Subcutaneous abdominal adipose tissue (tissue), 5 donors: ENCODE measurements at regions not wholly inside any gene's neighbourhood (a gene's known extent, or its start where the extent isn't known, plus 50 kb on each side); places are given as distances from the start of the nearest gene placed in this dataset.
"Not testable (repeated sequence)": the region's sequence is repeated elsewhere in the genome, so short reads cannot be mapped to it uniquely, and the experiment has no call there.

Source experiments
- H3K27ac ChIP-seq: one replicate; pipeline ENCODE4 v1.7.0; 2013; ENCODE audit warnings: low read depth, mild to moderate bottlenecking, inconsistent platforms, low read length, moderate library complexity
- H3K27me3 ChIP-seq, 5 donors: one replicate each; pipeline ENCODE4 v1.7.0; 2013; ENCODE audit warnings: low read length in 5 of 5, inconsistent platforms in 1 of 5; ENCODE audit not compliant: control insufficient read depth in 5 of 5, insufficient read depth in 4 of 5
- H3K36me3 ChIP-seq, 5 donors: one replicate each; pipeline ENCODE4 v1.7.0; 2013; ENCODE audit warnings: low read length in 5 of 5; ENCODE audit not compliant: control insufficient read depth in 5 of 5, insufficient read depth in 5 of 5
- H3K4me1 ChIP-seq, 5 donors: one replicate each; pipeline ENCODE4 v1.7.0; 2013; ENCODE audit warnings: low read length in 5 of 5, mild to moderate bottlenecking in 3 of 5, moderate library complexity in 1 of 5; ENCODE audit not compliant: control insufficient read depth in 5 of 5, insufficient read depth in 5 of 5
- H3K4me3 ChIP-seq, 5 donors: one replicate each; pipeline ENCODE4 v1.7.0; 2013; ENCODE audit warnings: low read length in 5 of 5, low read depth in 1 of 5
- H3K9ac ChIP-seq, 5 donors: one replicate each; pipeline ENCODE4 v1.7.0; 2013; ENCODE audit warnings: low read length in 5 of 5, mild to moderate bottlenecking in 4 of 5, moderate library complexity in 3 of 5
- H3K9me3 ChIP-seq, 5 donors: one replicate each; pipeline ENCODE4 v1.7.0; 2013; ENCODE audit warnings: low read length in 5 of 5; ENCODE audit not compliant: control insufficient read depth in 5 of 5
- donor health status: healthy.
- donor health status: healthy.
- donor health status: healthy.
- donor health status: healthy.
- donor health status: healthy.

DNA sequence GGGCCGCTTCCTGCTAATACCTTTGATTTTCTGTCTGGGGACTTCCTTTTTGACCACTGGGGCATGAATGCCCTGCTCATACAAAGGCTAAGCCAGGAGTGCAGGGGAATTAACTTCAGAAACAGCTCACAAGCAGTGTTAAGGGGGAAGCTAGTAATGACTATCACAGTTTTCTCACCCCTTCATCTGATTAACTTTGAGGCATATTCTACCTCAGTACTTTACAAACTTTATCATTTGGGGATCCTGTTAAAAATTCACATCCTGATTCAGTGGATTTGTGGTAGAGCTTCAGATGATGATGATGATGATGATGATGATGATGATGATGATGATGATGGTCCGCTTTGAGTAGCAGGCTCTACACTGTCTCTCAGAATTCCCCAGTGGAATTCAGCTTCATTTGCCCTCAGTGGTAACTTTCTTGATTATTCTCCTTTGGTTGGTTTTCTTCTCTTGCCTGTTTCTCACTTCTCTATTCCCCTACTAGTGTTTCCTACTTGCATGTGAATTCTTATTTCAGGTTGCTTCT is 78.4 kb upstream of the TMEM170B start:
- no peaks in the 10 kb centered on the region for H3K9me3 ChIP-seq
- H3K9ac ChIP-seq, result no peak overlapping the region
- no peaks in the 10 kb centered on the region for H3K27me3 ChIP-seq
- H3K27ac ChIP-seq, result no peak overlapping the region
- no peaks in the 10 kb centered on the region for H3K36me3 ChIP-seq
- no peak overlapping the region for H3K4me3 ChIP-seq
- peaks cover 2 to 24% (median 18%) of the 10 kb centered on the region in 5 donors for H3K4me1 ChIP-seq

DNA sequence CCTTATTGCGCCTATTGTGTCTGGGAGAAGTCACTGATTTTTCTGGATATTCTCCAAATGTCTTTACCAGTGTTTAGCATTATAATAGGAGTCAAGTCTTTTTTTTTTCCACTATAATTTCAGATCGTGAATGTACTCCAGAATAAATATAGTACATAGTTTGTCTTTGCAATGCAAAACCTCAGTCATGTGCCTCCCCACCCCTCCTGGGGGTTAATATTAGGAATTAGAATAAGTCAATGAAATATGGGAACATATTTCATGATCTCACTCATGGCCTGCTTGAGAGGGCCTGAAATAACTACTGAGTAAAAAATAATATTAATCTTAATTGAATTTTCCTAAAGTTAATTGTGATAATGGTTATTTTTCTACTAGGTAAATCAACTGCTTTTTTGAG is 79.0 kb upstream of the TMEM170B start:
- Histone ChIP-seq H3K27ac (no peak overlapping the region), H3K4me1 (peaks cover 2 to 22% (median 16%) of the 10 kb centered on the region in 5 donors), H3K9ac (no peak overlapping the region), H3K4me3 (no peak overlapping the region), H3K9me3 (no peaks in the 10 kb centered on the region), H3K36me3 (no peaks in the 10 kb centered on the region), H3K27me3 (no peaks in the 10 kb centered on the region)

DNA sequence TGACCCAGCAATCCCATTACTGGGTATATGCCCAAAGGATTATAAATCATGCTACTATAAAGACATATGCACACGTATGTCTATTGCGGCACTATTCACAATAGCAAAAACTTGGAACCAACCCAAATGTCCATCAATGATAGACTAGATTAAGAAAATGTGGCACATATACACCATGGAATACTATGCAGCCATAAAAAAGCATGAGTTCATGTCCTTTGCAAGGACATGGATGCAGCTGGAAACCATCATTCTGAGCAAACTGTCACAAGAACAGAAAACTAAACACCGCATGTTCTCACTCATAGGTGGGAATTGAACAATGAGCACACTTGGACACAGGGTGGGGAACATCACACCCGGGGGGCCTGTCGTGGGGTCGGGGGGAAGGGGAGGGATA is 80.1 kb upstream of the TMEM170B start:
- H3K9ac ChIP-seq, H3K9me3 ChIP-seq, H3K36me3 ChIP-seq, H3K27ac ChIP-seq, H3K4me3 ChIP-seq, H3K27me3 ChIP-seq: not testable (repeated sequence)
- H3K4me1 ChIP-seq, result peaks cover 0 to 11% (median 6%) of the 10 kb centered on the region in 5 donors

DNA sequence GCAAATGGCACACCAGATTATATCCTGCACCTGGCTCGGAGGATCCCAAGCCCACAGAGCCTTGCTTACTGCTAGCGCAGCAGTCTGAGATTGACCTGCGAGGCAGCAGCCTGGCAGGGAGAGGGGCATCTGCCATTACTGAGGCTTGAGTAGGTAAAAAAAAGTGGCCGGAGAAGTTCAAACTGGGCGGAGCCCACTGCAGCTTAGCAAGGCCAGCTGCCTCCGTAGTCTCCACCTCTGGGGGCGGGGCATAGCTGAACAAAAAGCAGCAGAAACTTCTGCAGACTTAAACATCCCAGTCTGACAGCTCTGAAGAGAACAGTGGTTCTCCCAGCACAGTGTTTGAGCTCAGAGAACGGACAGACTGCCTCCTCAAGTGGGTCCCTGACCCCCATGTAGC is 85.4 kb upstream of the TMEM170B start:
- not testable (repeated sequence) for H3K27ac ChIP-seq, H3K9ac ChIP-seq, H3K9me3 ChIP-seq, H3K4me1 ChIP-seq, H3K4me3 ChIP-seq, H3K36me3 ChIP-seq, H3K27me3 ChIP-seq

DNA sequence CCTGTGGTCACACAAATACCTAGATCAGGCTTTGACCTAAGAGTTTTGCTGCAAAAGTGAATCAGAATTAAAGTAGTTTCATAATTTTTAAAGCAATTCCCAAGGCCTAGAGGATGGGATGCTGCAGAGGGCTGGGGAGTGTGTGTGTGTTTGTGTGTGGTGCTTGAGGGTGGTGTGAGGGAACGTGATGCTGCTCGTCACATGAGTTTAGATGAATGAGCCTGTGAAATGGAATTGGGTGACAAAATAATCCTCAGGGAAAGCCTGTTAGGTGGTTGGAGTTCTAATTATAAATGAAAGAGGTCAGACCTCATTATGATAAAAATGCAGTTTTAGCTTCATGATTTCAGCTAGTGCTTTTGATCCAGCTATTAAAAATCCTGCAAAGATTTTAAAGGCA is 87.5 kb upstream of the TMEM170B start:
- H3K9ac ChIP-seq, result no peak overlapping the region
- no peak overlapping the region for H3K4me3 ChIP-seq
- no peaks in the 10 kb centered on the region for H3K4me1 ChIP-seq
- no peaks in the 10 kb centered on the region for H3K27me3 ChIP-seq
- no peak overlapping the region for H3K27ac ChIP-seq
- no peaks in the 10 kb centered on the region for H3K9me3 ChIP-seq
- H3K36me3 ChIP-seq, result no peaks in the 10 kb centered on the region

DNA sequence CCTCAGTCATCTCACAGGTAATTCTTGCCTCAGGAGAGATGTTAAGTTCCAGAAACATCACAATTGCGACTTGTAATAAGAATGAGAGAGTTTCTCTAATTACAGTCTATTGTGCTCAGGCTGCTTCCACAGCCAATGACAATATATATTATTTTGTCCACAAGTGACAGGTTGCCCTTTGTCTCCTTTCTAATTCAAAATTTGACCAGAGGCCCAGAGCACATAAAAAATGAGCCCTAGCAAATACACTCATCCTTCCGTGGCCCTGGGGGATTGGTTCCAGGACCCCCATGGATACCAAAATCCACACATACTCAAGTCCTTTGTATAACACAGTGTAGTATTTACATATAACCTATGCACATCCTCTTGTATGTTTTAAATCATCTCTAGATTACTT is 88.1 kb upstream of the TMEM170B start:
- H3K4me1 ChIP-seq, result no peaks in the 10 kb centered on the region
- H3K27ac ChIP-seq, result no peak overlapping the region
- no peaks in the 10 kb centered on the region for H3K36me3 ChIP-seq
- no peaks in the 10 kb centered on the region for H3K9me3 ChIP-seq
- no peak overlapping the region for H3K9ac ChIP-seq
- no peaks in the 10 kb centered on the region for H3K27me3 ChIP-seq
- no peak overlapping the region for H3K4me3 ChIP-seq

DNA sequence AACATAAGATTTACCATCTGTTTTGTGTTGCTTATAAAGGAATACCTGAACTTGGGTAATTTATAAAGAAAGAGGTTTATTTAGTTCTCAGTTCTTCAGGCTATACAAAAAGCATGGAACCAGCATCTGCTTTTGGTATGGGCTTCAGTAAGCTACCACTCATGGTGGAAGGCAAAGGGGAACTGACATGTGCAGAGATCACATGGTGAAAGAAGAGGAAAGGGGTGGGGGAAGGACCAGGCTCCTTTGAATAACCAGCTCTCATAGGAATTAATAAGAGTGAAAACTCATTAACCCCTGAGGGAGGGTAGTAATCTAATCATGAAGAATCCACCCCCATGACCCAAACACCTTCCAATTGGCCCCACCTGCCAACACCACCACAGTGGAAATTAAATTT is 89.5 kb upstream of the TMEM170B start:
- Histone ChIP-seq H3K36me3 (no peaks in the 10 kb centered on the region), H3K4me3 (no peak overlapping the region), H3K4me1 (no peaks in the 10 kb centered on the region), H3K9me3 (no peaks in the 10 kb centered on the region), H3K9ac (no peak overlapping the region), H3K27me3 (no peaks in the 10 kb centered on the region), H3K27ac (no peak overlapping the region)

DNA sequence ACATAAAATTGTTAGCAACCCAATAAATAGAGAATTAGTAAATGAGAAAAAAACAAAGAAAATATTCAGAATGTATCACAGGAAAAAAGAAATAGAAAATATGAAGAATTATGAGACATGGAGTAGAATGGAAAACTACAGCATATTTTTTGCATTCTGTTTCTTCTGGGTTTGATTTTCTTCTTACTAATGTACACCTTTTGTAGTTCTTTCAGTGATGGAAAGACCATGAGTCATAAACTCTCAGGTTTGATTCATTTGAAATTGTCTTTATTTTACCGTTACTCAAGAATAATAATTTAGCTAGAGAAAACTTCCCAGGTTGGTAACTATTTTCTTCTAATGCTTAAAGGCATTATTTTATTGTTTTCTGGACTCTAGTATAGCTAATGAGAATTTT is 90.3 kb upstream of the TMEM170B start:
- Histone ChIP-seq H3K27me3 (no peaks in the 10 kb centered on the region), H3K9ac (no peak overlapping the region), H3K27ac (no peak overlapping the region), H3K9me3 (no peaks in the 10 kb centered on the region), H3K36me3 (no peaks in the 10 kb centered on the region), H3K4me1 (no peaks in the 10 kb centered on the region), H3K4me3 (no peak overlapping the region)

DNA sequence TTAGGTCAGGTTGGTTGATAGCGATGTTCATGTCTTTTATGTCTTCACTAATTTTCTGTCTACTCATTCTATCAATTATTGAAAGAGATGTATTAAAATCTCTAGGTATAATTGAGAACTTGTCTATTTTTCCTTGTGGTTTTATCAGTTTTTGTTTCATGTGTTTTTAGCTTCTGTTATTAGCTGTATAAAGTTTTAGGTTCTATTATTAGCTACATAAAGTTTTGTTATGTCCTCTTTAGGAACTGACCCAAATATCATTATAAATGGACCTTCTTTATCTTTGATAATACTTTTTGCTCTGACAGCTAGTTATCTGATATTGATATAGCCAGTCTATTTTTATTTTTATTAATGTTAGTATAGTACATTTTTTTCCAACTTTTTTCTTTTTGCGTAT is 92.4 kb upstream of the TMEM170B start:
- H3K4me3 ChIP-seq, result no peak overlapping the region
- H3K27ac ChIP-seq, result no peak overlapping the region
- no peaks in the 10 kb centered on the region for H3K4me1 ChIP-seq

DNA sequence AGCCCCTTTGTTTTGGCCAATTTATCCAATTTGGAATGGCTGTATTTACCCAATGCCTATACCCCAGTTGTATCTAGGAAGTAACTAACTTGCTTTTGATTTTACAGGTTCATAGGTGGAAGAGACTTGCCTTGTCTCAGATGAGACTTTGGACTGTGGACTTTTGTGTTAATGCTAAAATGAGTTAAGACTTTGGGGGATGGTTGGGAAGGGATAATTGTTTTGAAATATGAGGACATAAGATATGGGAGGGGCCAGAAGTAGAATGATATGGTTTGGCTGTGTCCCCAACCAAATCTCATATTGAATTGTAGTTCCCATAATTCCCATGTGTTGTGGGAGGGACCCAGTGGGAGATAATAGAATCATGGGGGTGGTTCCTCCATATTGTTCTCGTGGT is 94.4 kb upstream of the TMEM170B start:
- H3K27me3 ChIP-seq, H3K9me3 ChIP-seq, H3K4me3 ChIP-seq, H3K27ac ChIP-seq, H3K36me3 ChIP-seq, H3K4me1 ChIP-seq, H3K9ac ChIP-seq: not testable (repeated sequence)

More for the DNA sequence above, 92.4 kb upstream of the TMEM170B start:
- no peaks in the 10 kb centered on the region for H3K27me3 ChIP-seq
- no peaks in the 10 kb centered on the region for H3K9me3 ChIP-seq
- H3K9ac ChIP-seq, result no peak overlapping the region
- no peaks in the 10 kb centered on the region for H3K36me3 ChIP-seq

DNA sequence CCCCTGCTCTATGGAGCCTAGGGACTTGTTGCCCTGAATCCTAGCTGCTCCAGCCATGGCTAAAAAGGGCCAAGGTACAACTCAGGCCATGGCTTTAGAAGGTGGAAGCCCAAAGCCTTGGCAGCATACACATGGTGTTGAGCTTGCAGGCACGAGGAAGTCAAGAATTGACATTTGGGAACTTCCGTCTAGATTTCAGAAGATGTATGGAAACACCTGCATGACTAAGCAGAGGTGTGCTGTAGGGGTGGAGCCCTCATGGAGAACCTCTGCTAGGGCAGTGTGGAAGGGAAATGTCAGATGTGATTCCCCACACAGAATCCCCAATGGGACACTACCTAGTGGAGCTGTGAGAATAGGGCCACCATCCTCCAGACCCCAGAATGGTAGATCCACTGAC is 95.1 kb upstream of the TMEM170B start:
- no peaks in the 10 kb centered on the region for H3K27me3 ChIP-seq
- H3K4me1 ChIP-seq, result peaks cover 0 to 15% (median 8%) of the 10 kb centered on the region in 5 donors
- H3K4me3 ChIP-seq, result no peak overlapping the region
- H3K9ac ChIP-seq, result no peak overlapping the region
- H3K27ac ChIP-seq, result no peak overlapping the region
- H3K36me3 ChIP-seq, result no peaks in the 10 kb centered on the region
- H3K9me3 ChIP-seq, result no peaks in the 10 kb centered on the region
